ENCODE measurements at regions not wholly inside any gene's neighbourhood (a gene's known extent, or its start where the extent isn't known, plus 50 kb on each side); places are given as distances from the start of the nearest gene placed in this dataset.

DNA sequence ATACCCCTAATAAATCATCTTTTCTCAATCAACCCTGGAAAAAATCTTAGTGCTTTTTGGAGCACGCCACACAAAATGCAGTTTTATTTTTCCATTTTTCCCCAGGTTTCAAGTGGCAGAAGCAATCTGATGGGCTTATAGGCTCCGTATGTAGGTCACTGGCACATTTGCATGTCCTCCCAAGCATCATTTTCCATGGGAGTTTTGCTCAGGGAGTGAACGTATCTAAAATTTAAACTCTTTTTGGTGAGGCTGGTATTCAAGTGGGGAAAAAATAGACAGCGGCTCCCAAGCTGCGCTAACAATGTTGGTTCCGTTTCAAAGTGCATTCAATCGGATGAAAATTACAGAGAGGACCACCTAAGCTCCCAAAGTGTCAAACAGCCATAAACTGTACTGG lies 233.4 kb downstream of the MEX3B start:
- Histone ChIP-seq H3K4me3 (replicated peaks; ENCODE audit: low read depth, low read length) (no peak overlapping the region), H3K27me3 (replicated peaks; ENCODE audit: control insufficient read depth, insufficient read depth, low read length) (no peaks in the 10 kb centered on the region)
- TF ChIP-seq, protein P1, sequence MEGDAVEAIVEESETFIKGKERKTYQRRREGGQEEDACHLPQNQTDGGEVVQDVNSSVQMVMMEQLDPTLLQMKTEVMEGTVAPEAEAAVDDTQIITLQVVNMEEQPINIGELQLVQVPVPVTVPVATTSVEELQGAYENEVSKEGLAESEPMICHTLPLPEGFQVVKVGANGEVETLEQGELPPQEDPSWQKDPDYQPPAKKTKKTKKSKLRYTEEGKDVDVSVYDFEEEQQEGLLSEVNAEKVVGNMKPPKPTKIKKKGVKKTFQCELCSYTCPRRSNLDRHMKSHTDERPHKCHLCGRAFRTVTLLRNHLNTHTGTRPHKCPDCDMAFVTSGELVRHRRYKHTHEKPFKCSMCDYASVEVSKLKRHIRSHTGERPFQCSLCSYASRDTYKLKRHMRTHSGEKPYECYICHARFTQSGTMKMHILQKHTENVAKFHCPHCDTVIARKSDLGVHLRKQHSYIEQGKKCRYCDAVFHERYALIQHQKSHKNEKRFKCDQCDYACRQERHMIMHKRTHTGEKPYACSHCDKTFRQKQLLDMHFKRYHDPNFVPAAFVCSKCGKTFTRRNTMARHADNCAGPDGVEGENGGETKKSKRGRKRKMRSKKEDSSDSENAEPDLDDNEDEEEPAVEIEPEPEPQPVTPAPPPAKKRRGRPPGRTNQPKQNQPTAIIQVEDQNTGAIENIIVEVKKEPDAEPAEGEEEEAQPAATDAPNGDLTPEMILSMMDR (IDR thresholded peaks at IDR 0.05; ENCODE audit: insufficient read depth, low read length, poor library complexity, severe bottlenecking) = no peak

GRCh38 chr15:81811736-81812135 lies 234.1 kb downstream of the MEX3B start:
- Histone ChIP-seq H3K4me3 (replicated peaks; ENCODE audit: low read depth, low read length) (no peak overlapping the region), H3K36me3 (ENCODE audit: control insufficient read depth, insufficient read depth, low read length) (no peaks in the 10 kb centered on the region), H3K27me3 (replicated peaks; ENCODE audit: control insufficient read depth, insufficient read depth, low read length) (no peaks in the 10 kb centered on the region)
- TF ChIP-seq, protein P1 (IDR thresholded peaks at IDR 0.05; ENCODE audit: insufficient read depth, low read length, poor library complexity, severe bottlenecking) = no peak
- no peak for DNase-seq (ENCODE audit: extremely low read depth, insufficient read length)

More for the DNA sequence above, 233.4 kb downstream of the MEX3B start:
- no peaks in the 10 kb centered on the region for H3K36me3 ChIP-seq (ENCODE audit: control insufficient read depth, insufficient read depth, low read length)
- no peak for DNase-seq (ENCODE audit: extremely low read depth, insufficient read length)

- H3K4me3 ChIP-seq (replicated peaks; ENCODE audit: low read depth, low read length) = no peak overlapping the region
- TF ChIP-seq, protein P1 (IDR thresholded peaks at IDR 0.05; ENCODE audit: insufficient read depth, low read length, poor library complexity, severe bottlenecking) = peak; percentile 33
- H3K27me3 ChIP-seq (replicated peaks; ENCODE audit: control insufficient read depth, insufficient read depth, low read length) = no peaks in the 10 kb centered on the region
- no peaks in the 10 kb centered on the region for H3K36me3 ChIP-seq (ENCODE audit: control insufficient read depth, insufficient read depth, low read length)
- no peak for DNase-seq (ENCODE audit: extremely low read depth, insufficient read length)
These were observed 236.3 kb downstream of the MEX3B start for GRCh38 chr15:81809543-81809942.

DNA sequence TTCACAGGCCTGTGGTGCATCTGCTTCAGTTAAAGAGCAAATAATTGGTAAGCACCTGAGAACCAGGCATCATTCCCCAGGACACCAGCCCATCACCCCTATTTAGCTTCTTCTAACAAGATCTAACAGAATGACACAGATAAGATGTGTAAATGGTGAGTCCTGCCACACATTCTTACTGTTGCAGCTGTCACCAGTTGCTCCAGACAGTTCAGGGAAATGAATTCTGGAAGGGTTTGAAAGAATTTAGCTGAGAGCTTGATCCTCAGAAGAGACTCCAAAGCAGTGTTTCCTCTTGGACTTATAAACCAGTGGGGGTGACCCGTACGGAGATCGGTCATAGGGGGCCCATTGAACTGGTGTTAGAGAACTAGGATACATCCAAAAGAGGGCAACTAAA lies 238.0 kb downstream of the MEX3B start:
- no peaks in the 10 kb centered on the region for H3K27me3 ChIP-seq (replicated peaks; ENCODE audit: control insufficient read depth, insufficient read depth, low read length)
- TF ChIP-seq, protein P1 (IDR thresholded peaks at IDR 0.05; ENCODE audit: insufficient read depth, low read length, poor library complexity, severe bottlenecking) = no peak
- no peak for DNase-seq (ENCODE audit: extremely low read depth, insufficient read length)
- H3K4me3 ChIP-seq (replicated peaks; ENCODE audit: low read depth, low read length) = no peak overlapping the region
- no peaks in the 10 kb centered on the region for H3K36me3 ChIP-seq (ENCODE audit: control insufficient read depth, insufficient read depth, low read length)

DNA sequence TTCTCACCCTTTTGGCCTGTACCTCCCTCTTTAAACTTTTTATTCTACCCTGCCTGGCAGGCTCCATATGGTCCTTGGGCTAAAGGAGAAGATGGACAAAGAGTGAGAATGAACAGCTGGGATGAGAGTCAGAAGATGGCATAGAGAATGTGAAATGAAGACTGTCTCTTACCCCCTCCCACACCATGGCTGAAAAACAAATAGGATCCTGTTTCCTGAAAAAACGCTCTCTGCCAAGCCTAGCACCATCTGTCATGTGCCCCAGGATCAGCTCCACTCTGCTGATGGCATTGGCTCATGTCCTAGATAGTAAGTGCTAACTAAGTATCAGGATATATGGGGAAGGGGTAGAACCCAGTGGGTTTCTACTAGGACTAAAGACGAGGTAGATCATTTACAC lies 238.6 kb downstream of the MEX3B start:
- no peaks in the 10 kb centered on the region for H3K27me3 ChIP-seq (replicated peaks; ENCODE audit: control insufficient read depth, insufficient read depth, low read length)
- no peaks in the 10 kb centered on the region for H3K36me3 ChIP-seq (ENCODE audit: control insufficient read depth, insufficient read depth, low read length)
- TF ChIP-seq, protein P1 (IDR thresholded peaks at IDR 0.05; ENCODE audit: insufficient read depth, low read length, poor library complexity, severe bottlenecking) = no peak
- no peak overlapping the region for H3K4me3 ChIP-seq (replicated peaks; ENCODE audit: low read depth, low read length)
- no peak for DNase-seq (ENCODE audit: extremely low read depth, insufficient read length)

DNA sequence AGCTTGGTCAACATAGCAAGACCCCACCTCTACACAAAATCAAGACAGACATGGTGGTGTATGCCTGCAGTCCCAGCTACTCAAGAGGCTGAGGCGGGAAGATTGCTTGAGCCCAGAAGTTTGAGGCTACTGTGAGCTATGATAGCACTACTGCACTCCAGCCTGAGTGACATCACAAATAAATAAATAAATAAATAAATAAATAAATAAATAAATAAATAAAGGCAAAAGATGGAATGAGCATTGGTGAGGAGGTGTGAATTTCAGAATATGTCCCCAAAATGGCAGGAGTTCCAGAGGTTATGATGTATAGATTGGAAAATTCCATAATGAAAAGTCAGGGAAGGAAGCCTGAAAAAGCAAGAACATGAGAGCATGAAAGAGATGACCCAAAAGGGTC lies 249.9 kb downstream of the MEX3B start:
- Histone ChIP-seq H3K36me3 (ENCODE audit: control insufficient read depth, insufficient read depth, low read length) (no peaks in the 10 kb centered on the region), H3K27me3 (replicated peaks; ENCODE audit: control insufficient read depth, insufficient read depth, low read length) (no peaks in the 10 kb centered on the region; the same call in 1 of the 2 replicates), H3K4me3 (replicated peaks; ENCODE audit: low read depth, low read length) (no peak overlapping the region)
- DNase-seq (ENCODE audit: extremely low read depth, insufficient read length) = no peak
- TF ChIP-seq, protein P1 (IDR thresholded peaks at IDR 0.05; ENCODE audit: insufficient read depth, low read length, poor library complexity, severe bottlenecking) = no peak

Measured in GM06990 (cell line).